OCI-LY7 (cell line): ENCODE measurements at regions not wholly inside any gene's neighbourhood (a gene's known extent, or its start where the extent isn't known, plus 50 kb on each side); places are given as distances from the start of the nearest gene placed in this dataset.

ENCODE experiments used
- EZH2phosphoT487 ChIP-seq: fragments of 200-600 bp; sonication (generic); IDR thresholded peaks from 2 replicates; pipeline ENCODE4 v1.6.1; 2018; ENCODE audit warnings: low read depth, borderline replicate concordance, mild to moderate bottlenecking, mixed run types, antibody characterized with exemption, low read length, moderate library complexity, mixed read lengths
- TF ChIP-seq, protein P1 (sequence below): fragments of 200-600 bp; sonication (generic); conservative IDR thresholded peaks from 2 replicates; pipeline ENCODE4 v1.5.1; 2014; ENCODE audit warnings: mild to moderate bottlenecking, antibody characterized with exemption, low read length, moderate library complexity, mixed read lengths

DNA sequence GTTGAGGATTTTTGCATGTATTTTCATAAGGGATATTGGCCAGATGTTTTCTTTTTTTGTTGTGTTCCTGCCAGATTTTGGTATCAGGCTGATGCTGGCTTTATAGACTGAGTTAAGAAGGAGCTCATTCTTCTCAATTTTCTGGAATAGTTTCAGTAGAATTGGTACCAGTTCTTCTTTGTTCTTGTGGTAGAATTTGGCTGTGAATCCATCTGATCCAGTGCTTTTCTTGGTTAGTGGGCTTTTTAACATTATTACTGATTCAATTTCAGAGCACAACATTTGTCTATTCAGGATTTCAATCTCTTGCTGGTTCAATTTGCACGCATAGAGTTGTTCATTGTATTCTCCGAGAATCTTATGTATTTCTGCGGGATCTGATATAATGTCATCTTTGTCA is 136.5 kb upstream of the FOXG1 start:
- TF ChIP-seq, protein P1, sequence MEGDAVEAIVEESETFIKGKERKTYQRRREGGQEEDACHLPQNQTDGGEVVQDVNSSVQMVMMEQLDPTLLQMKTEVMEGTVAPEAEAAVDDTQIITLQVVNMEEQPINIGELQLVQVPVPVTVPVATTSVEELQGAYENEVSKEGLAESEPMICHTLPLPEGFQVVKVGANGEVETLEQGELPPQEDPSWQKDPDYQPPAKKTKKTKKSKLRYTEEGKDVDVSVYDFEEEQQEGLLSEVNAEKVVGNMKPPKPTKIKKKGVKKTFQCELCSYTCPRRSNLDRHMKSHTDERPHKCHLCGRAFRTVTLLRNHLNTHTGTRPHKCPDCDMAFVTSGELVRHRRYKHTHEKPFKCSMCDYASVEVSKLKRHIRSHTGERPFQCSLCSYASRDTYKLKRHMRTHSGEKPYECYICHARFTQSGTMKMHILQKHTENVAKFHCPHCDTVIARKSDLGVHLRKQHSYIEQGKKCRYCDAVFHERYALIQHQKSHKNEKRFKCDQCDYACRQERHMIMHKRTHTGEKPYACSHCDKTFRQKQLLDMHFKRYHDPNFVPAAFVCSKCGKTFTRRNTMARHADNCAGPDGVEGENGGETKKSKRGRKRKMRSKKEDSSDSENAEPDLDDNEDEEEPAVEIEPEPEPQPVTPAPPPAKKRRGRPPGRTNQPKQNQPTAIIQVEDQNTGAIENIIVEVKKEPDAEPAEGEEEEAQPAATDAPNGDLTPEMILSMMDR = no peak
- no peak for TF ChIP-seq EZH2phosphoT487
